ENCODE measurements at regions not wholly inside any gene's neighbourhood (a gene's known extent, or its start where the extent isn't known, plus 50 kb on each side); places are given as distances from the start of the nearest gene placed in this dataset.

DNA sequence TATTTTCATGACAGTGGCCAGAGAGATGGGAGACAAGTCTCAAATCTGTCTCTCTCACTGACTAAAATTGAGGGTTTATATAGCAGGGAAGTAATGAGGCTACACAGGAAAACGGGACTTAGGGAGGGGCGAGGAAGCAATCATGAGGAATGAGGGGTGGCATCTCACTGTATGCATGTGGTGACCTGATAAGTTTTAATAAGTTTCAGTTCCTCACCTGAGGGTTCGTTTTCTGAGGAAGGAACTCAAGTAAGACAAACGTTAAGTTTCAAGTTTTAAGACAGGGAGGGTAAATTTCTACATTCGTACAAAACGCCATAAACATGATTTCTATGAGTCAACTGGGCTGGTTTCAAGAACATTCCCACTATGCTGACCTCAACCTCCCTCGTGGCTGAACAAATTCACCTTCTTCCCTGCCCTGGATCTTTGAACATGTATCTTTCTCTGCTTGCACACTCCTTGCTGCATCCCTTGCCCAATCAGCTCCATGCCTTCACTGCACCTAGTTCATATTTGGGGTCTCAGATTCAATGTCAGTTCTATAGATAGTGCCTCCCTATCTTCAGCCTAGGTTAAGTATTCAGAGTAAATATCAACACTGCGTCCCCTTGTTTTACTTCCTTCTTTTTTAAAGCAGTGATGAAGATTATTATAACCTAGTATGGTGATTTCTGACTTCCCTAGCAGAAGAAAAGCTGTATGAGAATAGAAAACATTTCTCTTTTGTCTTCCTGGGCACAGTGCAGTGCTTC, 53.3 kb upstream of the CNTNAP5 start:
- DNase-seq = no peak
